ENCODE measurements at regions not wholly inside any gene's neighbourhood (a gene's known extent, or its start where the extent isn't known, plus 50 kb on each side); places are given as distances from the start of the nearest gene placed in this dataset.
A peak's percentile ranks its signal among the peaks of the same experiment; 100 is the strongest.

- DNase-seq: peak; percentile 25
Measured at GRCh38 chr12:130074661-130075406, 87.4 kb upstream of the FZD10 start.

- DNase-seq: no peak
Measured at GRCh38 chr12:130075497-130076076, 86.7 kb upstream of the FZD10 start.

- DNase-seq: no peak
Measured at GRCh38 chr12:130076126-130076525, 86.1 kb upstream of the FZD10 start.

- DNase-seq: peak; percentile 85
Measured at GRCh38 chr12:130076752-130077151, 85.5 kb upstream of the FZD10 start.

- no peak for DNase-seq
Measured at GRCh38 chr12:130078852-130079251, 83.4 kb upstream of the FZD10 start.

- DNase-seq: peak; percentile 24
Measured at GRCh38 chr12:130079279-130079678, 83.0 kb upstream of the FZD10 start.

GRCh38 chr12:130080205-130080604, 82.1 kb upstream of the FZD10 start:
- DNase-seq: no peak

- no peak for DNase-seq
Measured at GRCh38 chr12:130081117-130081805, 81.0 kb upstream of the FZD10 start.

- no peak for DNase-seq
Measured at GRCh38 chr12:130083002-130083401, 79.3 kb upstream of the FZD10 start.

- no peak for DNase-seq
Measured at GRCh38 chr12:130083734-130084133, 78.5 kb upstream of the FZD10 start.

GRCh38 chr12:130084359-130084758, 77.9 kb upstream of the FZD10 start:
- DNase-seq: peak; percentile 39

GRCh38 chr12:130086248-130086647, 76.0 kb upstream of the FZD10 start:
- no peak for DNase-seq

- DNase-seq: peak; percentile 32
Measured at GRCh38 chr12:130086797-130087196, 75.5 kb upstream of the FZD10 start.

- peak; percentile 40 for DNase-seq
Measured at GRCh38 chr12:130087222-130087621, 75.0 kb upstream of the FZD10 start.

GRCh38 chr12:130088504-130088903, 73.8 kb upstream of the FZD10 start:
- no peak for DNase-seq

- peak; percentile 41 for DNase-seq
Measured at GRCh38 chr12:130090542-130090941, 71.7 kb upstream of the FZD10 start.

GRCh38 chr12:130093380-130093779, 68.9 kb upstream of the FZD10 start:
- DNase-seq: peak; percentile 19

- DNase-seq: no peak
Measured at GRCh38 chr12:130097342-130097741, 64.9 kb upstream of the FZD10 start.

GRCh38 chr12:130097798-130098255, 64.4 kb upstream of the FZD10 start:
- peak; percentile 23 for DNase-seq

- DNase-seq: no peak
Measured at GRCh38 chr12:130098301-130099005, 63.8 kb upstream of the FZD10 start.

GRCh38 chr12:130100634-130101362, 61.5 kb upstream of the FZD10 start:
- no peak for DNase-seq

GRCh38 chr12:130101370-130101769, 60.9 kb upstream of the FZD10 start:
- DNase-seq: no peak

GRCh38 chr12:130102266-130102665, 60.0 kb upstream of the FZD10 start:
- DNase-seq: peak; percentile 56
